ENCODE measurements at regions not wholly inside any gene's neighbourhood (a gene's known extent, or its start where the extent isn't known, plus 50 kb on each side); places are given as distances from the start of the nearest gene placed in this dataset.

GRCh38 chr1:57845041-57845440 lies 421.2 kb upstream of the DAB1 start:
- TF ChIP-seq CTCF (conservative IDR thresholded peaks at IDR 0.05; ENCODE audit: low read depth, low read length) = no peak
- TF ChIP-seq EZH2 (IDR thresholded peaks at IDR 0.05; ENCODE audit: low read length, unreplicated experiment) = no peak
- TF ChIP-seq EZH2phosphoT487 (IDR thresholded peaks at IDR 0.05; ENCODE audit: borderline replicate concordance, low read length) = no peak

All from PC-3 (cell line).